ENCODE measurements at regions not wholly inside any gene's neighbourhood (a gene's known extent, or its start where the extent isn't known, plus 50 kb on each side); places are given as distances from the start of the nearest gene placed in this dataset.

- Histone ChIP-seq H3K9ac (ENCODE audit: low read length) (no peak overlapping the region), H3K9me2 (ENCODE audit: low read depth, low read length) (no peaks in the 10 kb centered on the region), H4K20me1 (ENCODE audit: insufficient read depth, low read length) (no peaks in the 10 kb centered on the region), H3K4me3 (ENCODE audit: low read depth, low read length, poor library complexity, severe bottlenecking) (no peak overlapping the region), H3K27ac (ENCODE audit: low read depth, low read length, poor library complexity, severe bottlenecking) (no peak overlapping the region), H3K27me3 (ENCODE audit: insufficient read depth, low read length) (no peaks in the 10 kb centered on the region), H3K79me2 (ENCODE audit: insufficient read depth, low read length) (no peaks in the 10 kb centered on the region), H3K4me1 (ENCODE audit: insufficient read depth, low read length, severe bottlenecking) (no peaks in the 10 kb centered on the region), H3K9me3 (ENCODE audit: low read length) (no peaks in the 10 kb centered on the region), H3K4me2 (ENCODE audit: low read length) (no peak overlapping the region), H3K36me3 (ENCODE audit: insufficient read depth, low read length) (no peaks in the 10 kb centered on the region), H3F3A (ENCODE audit: insufficient read depth, low read length) (no peaks in the 10 kb centered on the region), H2AFZ (ENCODE audit: low read length) (no peak overlapping the region)
- no peak for TF ChIP-seq EZH2 (IDR thresholded peaks at IDR 0.05; ENCODE audit: borderline replicate concordance, low read length)
- no peak for TF ChIP-seq CTCF (IDR thresholded peaks at IDR 0.05; ENCODE audit: low read length)
Observed at GRCh38 chr5:57618767-57619381, 136.3 kb upstream of the ACTBL2 start.

GRCh38 chr5:57613741-57614140 lies 131.1 kb upstream of the ACTBL2 start:
- Histone ChIP-seq H3K27me3 (ENCODE audit: insufficient read depth, low read length) (no peaks in the 10 kb centered on the region), H3K79me2 (ENCODE audit: insufficient read depth, low read length) (no peaks in the 10 kb centered on the region), H3K9ac (ENCODE audit: low read length) (no peak overlapping the region), H3F3A (ENCODE audit: insufficient read depth, low read length) (no peaks in the 10 kb centered on the region), H3K27ac (ENCODE audit: low read depth, low read length, poor library complexity, severe bottlenecking) (no peak overlapping the region), H3K4me2 (ENCODE audit: low read length) (no peak overlapping the region), H2AFZ (ENCODE audit: low read length) (no peak overlapping the region), H3K4me1 (ENCODE audit: insufficient read depth, low read length, severe bottlenecking) (no peaks in the 10 kb centered on the region), H3K9me2 (ENCODE audit: low read depth, low read length) (no peaks in the 10 kb centered on the region; the same call in 1 of the 2 replicates), H3K9me3 (ENCODE audit: low read length) (no peaks in the 10 kb centered on the region), H4K20me1 (ENCODE audit: insufficient read depth, low read length) (no peaks in the 10 kb centered on the region), H3K4me3 (ENCODE audit: low read depth, low read length, poor library complexity, severe bottlenecking) (no peak overlapping the region), H3K36me3 (ENCODE audit: insufficient read depth, low read length) (no peaks in the 10 kb centered on the region)
- TF ChIP-seq CTCF (IDR thresholded peaks at IDR 0.05; ENCODE audit: low read length) (no peak), EZH2 (IDR thresholded peaks at IDR 0.05; ENCODE audit: borderline replicate concordance, low read length) (no peak)

- no peak for TF ChIP-seq EZH2 (IDR thresholded peaks at IDR 0.05; ENCODE audit: borderline replicate concordance, low read length)
- no peak for TF ChIP-seq CTCF (IDR thresholded peaks at IDR 0.05; ENCODE audit: low read length)
- Histone ChIP-seq H2AFZ (ENCODE audit: low read length) (no peak overlapping the region), H3K79me2 (ENCODE audit: insufficient read depth, low read length) (no peaks in the 10 kb centered on the region), H3K36me3 (ENCODE audit: insufficient read depth, low read length) (no peaks in the 10 kb centered on the region), H3K4me1 (ENCODE audit: insufficient read depth, low read length, severe bottlenecking) (no peaks in the 10 kb centered on the region), H3K9me2 (ENCODE audit: low read depth, low read length) (no peaks in the 10 kb centered on the region; the same call in 1 of the 2 replicates), H3K4me2 (ENCODE audit: low read length) (no peak overlapping the region), H3K9me3 (ENCODE audit: low read length) (no peaks in the 10 kb centered on the region), H3K9ac (ENCODE audit: low read length) (no peak overlapping the region), H4K20me1 (ENCODE audit: insufficient read depth, low read length) (no peaks in the 10 kb centered on the region), H3K27me3 (ENCODE audit: insufficient read depth, low read length) (no peaks in the 10 kb centered on the region), H3K27ac (ENCODE audit: low read depth, low read length, poor library complexity, severe bottlenecking) (no peak overlapping the region), H3K4me3 (ENCODE audit: low read depth, low read length, poor library complexity, severe bottlenecking) (no peak overlapping the region), H3F3A (ENCODE audit: insufficient read depth, low read length) (no peaks in the 10 kb centered on the region)
Observed at GRCh38 chr5:57611177-57611576, 128.6 kb upstream of the ACTBL2 start.
